ENCODE measurements at regions not wholly inside any gene's neighbourhood (a gene's known extent, or its start where the extent isn't known, plus 50 kb on each side); places are given as distances from the start of the nearest gene placed in this dataset.
"Not testable (repeated sequence)": the region's sequence is repeated elsewhere in the genome, so short reads cannot be mapped to it uniquely, and the experiment has no call there.

DNA sequence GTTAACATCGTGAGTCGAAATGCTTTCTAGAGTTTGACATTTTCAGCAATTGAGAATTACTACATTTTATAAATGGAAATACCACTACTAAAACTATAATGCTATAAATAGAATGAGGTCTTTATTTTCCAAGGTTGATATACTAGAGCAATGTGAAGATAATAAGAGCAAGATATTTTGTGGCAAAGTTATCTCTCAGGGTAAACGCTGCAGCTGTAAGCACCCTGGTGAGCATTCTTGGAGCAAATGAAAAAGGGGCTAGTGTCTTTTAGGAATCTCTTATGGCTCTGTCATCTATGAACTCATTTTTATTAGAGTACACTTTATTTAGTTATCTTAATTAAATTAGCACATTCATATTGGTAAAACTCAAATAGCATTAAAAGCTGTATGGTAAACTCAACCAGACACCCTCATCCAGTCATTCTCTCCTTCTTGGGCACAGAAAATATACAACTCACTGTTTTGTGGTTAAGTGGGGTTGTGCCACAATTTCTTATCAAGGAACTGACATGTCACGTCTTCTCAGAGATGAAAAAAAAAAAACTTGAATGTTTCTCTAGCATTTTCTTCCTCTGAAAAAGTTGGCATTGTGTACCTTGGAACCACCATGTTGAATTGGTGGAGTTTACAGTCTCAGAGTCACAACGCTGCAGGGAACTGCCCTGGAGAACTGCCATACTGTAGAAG lies 289.5 kb upstream of the PFKP start:
- DNase-seq: no peak

DNA sequence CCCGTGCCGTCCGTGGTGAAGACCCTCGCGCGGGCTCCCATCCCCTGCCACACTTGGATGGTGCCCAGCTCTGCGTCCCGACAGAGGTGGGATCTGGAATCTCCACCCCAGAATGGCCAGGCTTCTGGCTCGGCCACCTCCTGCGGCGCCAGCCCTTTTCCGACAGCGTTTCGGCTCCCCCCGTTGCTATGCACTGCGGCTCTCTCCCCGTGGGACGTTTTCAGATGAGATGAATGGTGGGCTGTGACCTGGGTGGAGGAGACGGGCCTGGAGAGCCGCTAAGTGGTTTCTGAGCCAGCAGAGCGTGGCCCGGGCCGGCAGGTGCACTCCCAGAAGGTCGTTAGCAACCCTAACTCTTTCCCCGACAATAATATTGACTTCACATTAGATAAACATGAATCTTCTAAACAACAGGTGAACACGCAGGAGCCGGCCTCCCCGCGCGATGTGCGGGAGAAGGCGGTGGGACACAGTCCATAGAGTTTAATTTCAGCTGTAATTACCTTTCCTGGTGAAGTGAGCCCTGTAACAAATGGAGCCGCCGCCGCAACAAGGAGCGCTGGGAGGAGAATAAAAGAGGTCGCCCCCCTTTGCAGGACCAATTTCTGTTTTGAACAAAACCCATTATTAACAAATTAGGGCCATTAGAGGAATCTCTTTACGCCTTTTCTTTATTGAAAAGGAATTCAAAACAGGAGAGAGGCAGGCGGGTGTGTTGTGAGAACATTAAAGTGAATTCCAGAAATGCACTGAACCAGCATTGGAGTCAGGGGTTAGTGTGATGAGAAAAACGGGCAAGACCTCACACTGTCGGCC lies 294.3 kb upstream of the PFKP start:
- DNase-seq: no peak

DNA sequence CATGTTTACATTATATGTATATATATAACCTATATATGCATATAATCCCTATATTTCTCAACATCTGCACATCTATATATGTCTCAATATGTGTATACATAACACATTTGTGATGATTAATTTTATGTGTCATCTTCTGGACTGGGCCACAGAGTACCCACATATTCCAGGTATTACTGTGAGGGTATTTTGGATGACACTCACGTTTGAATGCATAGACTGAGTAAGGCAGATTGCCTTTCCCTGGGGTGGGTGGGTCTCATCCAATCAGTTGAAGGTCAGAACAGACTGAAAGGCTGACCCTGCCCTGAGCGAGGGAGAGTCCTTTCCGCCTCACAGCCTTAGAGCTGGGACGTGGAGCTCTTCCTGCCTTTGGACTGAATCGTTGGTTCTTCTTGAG lies 295.2 kb upstream of the PFKP start:
- DNase-seq: no peak

DNA sequence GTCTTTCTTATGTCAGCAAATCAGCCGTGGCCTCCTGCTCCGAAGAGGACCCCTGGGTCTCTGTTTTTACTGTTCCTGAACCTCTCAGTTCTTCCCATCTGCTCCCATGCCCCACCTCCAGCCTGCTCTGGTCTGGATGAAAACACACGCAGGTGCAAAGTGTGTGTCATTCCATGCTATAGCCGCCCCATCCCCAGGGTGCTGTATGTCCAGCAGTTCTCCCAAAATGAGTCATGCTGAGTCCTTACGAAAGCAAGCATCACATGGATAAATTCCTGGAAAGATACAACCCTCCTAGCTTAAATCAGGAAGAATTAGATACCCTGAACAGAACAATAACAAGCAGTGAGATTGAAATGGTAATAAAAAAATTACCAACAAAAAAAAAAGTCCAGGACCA lies 300.1 kb upstream of the PFKP start:
- DNase-seq: not testable (repeated sequence)

DNA sequence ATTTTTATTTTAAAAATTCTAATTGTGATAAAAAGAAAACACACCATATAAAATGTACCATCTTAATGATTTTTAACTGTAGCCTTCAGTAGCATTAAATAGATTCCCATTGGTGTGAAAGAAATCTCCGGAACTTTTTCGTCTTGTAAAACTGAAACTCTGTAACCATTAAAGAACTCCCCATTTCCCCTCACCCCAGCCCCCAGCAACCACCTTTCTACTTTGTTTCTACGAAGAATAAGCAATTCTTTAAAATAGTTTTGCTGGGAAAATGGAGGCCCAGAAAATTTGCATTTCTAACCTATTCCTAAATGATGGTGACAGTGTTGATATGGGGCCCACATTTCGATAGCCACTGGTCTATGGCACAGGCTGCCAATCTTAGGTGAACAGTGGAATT lies 305.4 kb upstream of the PFKP start:
- DNase-seq: no peak

DNA sequence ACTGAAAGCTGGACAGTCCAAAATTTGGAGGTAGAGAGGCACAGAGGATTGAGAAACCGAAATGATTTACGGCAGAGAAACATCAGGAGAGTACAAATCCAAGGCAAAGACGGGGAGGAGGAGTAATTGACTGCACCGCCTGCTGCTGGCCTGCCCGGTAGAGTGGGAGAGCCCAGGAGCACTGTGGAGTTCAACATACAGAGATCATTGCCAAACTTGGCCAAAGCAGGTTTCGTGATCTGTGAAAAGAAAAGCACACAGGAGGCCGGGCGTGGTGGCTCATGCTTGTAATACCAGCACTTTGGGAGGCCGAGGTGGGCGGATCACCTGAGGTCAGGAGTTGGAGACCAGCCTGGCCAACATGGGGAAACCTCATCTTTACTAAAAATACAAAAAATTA lies 306.0 kb upstream of the PFKP start:
- no peak for DNase-seq

DNA sequence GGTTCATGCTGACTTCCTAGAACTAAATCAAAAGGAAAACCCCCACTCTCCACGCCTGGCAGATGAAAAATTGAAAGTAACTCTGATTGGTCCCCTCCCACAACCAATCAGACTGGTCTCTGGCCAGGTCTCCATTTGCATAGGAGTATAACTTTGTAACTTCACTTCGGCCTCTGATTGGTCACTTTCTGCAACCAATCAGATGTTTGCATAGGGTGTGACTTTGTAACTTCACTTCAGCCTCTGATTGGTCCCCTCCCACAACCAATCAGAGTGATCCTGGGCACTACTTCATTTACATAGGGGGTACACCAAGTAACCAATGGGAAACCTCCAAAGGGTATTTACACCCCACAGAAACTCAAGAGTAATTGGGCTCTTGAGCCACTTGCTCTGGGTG lies 306.6 kb upstream of the PFKP start:
- no peak for DNase-seq

DNA sequence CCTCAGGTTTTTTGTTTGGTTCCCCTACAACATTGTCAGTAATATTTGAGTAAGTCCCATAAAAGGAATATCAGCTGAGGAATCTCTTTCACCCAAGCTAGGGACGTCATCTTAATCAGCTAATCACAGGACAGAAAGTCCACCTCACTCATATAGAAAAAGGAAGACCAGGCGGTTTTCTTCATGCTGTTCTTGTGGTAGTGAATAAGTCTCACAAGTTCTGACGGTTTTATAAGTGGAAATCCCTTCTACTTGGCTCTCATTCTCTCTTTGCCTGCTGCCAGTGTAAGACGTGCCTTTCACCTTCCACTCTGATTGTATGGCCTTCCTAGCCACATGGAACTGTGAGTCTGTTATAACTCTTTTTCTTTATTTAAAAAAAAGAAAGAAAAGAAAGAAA lies 308.1 kb upstream of the PFKP start:
- DNase-seq: no peak

DNA sequence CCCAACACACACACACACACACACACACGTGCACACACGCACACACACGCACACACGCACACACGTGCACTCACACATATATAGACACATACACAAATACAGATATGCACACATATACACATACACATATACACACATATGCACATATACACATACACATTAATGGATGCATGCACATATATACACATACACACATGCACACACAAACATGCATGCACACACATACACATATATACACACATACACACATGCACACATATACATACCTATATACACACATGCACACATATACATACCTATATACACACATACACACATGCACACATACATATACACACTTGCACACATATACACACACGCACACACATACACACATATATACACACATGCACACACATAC lies 312.4 kb upstream of the PFKP start:
- no peak for DNase-seq

DNA sequence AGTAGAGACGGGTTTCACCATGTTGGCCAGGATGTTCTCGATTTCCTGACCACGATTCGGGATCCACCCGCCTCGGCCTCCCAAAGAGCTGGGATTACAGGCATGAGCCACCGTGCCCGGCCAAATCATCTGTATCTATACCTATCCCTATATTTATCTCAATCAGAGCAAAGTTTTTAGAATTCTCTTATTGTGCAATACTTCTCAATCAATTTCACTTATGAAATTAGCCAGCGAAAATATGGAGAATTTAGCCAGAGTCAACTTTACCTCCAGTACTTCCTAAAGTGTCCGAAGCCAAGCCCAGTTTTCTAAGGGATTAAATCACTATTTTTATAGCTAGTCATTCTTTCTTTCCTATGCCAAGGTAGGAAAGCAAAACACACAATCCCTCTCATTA lies 319.1 kb upstream of the PFKP start:
- no peak for DNase-seq

DNA sequence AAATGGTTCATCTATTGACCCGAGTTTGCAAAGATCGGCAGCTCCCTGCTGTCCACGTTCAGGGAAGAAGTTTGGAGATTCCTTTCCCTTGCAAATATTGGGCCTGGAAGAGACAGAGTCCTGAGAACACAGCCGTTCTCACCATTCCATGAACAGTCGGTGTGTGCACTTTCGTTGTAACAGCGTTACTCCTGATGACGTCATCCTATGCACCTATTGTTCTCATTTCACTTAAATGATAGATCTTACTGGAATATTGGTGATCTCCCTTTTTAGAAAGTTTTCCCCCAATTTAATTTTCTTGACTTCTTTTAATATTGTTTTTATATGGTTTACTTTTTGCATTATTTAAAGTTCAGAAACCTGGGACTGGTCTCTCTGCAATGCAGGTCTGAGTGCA lies 320.7 kb upstream of the PFKP start:
- DNase-seq: no peak

DNA sequence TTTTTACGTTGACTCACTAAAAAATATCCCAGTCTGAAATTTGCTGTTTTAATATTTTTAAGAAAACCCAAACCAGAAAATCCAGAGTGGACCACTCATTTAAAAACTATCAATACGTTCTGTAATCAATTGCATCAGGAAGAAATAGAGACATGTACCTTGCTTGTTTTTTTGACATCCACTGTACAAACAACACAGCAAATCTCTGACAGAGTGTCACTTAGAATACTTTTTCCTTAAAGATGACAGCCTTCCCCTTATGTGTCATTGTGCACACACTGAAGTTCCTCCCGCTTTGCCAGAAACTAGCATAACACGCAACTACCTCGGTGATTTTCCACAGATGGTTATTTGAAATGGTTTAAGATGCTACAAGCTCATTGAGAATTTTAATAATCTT lies 321.7 kb upstream of the PFKP start:
- no peak for DNase-seq

DNA sequence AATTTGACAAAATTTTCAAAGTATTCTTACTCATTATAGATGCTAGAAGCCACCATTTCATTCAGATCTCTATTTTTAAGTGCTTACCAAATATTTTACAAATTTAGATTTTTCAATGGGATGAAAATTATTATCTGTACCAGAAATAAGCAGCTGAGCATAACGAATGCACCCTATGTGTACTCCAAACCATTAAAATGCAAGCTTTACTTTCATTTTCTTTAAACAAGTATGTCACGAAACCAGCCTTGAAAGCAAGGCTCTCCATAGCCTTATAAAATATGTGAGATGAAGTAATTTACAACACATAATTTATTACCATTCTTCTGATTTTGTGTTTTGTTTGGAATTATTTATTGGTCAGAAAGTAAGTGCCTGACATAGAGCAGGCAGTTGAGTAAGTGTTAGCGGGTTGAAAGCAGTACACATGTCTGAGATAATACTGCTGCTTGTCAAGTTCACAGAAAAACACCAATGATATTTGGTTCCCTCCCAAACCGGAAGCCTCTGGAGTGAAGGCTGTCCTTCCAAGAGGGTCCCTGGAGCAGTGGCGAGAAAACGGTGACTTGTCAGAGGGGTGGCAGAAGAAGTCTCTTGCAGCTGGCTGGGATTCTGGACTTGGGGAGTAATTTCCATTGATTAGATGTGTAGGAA lies 322.7 kb upstream of the PFKP start:
- DNase-seq: no peak

DNA sequence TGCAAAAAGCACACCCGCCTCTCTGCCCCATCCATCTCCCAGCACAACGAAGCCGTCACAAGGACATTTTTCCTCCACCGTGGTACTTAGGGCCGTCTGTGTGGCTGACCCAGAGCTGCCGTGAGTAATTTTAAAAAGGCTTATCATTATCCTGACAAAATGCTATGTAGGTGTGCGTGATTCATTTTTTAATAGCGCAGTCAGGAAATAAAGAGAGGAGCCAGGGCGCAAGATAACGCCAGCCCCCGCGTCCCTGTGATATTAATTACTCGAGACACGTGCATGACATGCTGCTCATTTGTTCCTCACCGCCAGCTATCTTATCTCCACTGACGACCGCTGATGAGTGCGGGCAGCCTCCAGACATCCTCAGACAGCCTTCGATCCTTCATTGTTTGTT lies 332.7 kb upstream of the PFKP start:
- DNase-seq: no peak

DNA sequence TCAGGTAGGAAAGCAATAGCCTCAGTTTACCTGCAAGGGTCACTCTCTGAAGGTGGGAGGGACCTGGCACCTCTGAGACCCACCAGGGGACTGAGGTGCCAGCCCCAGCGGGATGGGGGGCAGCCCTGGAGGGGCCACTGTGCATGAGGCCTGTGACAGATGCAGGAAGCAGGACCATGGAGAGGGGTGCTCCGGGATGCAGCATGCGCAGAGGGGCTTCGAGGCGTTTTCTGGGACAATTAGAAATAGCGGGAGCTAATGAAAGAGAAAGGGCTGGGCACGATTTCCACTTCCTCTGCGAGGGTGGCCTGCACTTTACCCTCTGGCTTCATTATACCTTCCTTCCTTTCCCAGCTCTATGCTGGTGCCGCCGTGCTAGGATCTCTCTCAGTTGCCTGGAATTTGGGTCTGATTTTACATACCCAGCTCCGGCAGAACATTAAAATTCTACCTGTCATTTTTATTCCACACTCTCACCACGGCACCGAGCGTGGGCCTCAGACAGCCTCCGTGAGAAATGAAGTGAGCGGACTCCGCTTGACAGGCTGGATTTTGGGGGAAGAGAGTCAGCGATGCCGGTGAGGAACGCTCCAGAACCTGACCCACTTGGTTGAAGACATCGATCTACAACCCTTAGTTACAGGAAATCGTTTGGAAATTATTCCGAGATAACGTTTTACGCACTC lies 333.9 kb upstream of the PFKP start:
- no peak for DNase-seq

DNA sequence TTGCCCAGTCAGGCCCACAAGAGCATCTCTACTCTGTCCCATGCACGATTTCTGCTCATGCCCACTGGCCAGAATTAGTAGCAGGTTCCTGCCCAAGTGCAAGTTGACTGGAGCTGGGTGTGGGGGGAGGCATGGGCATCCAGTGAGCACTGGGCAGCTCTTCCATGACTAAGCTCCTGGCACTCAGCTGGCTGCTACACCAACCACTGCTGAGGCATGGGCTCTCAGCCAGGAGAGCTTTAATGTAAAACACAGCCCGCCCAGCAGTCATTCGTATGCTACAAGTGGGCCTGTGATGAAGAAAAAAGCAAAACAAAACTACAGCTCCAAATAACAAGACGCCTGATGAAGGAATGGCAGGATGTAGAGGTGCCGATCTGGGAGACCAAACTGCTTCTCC lies 335.4 kb upstream of the PFKP start:
- no peak for DNase-seq

DNA sequence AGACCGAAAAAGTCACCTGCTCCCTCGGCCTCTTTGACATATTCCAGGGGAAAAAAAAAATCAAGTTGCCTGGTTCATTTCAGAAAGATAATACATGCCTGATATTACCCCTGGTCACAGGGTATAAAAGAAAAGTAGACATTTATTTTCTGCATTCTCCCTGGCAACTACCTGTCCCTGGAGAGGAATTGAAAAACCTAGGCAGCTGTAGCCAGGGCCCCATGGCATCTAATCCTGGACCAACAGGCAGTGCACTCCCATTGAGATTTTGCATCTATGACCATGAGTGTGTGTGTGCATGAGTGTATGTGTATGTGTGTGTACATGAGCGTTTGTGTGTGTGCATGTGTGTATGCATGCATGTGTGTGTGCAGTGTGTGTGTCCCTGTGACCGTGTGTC lies 338.2 kb upstream of the PFKP start:
- DNase-seq: no peak

DNA sequence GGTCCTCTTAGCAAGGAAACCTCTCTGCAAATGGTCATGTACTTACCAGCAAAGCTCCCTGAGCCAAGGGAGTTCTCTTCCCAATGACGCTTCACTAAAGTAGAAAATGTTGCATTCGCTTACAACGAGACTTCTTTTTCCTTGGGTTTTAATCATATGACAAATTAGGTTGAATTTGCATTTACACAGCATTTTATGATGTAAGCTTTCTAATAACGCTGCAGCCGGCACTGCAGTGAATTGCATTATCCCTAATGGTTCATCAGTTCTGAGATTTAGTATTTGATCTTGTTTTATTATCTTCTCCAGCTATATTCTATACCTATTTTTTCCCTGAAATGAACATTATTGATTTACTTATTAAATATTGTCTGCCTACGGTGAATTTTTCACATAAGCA lies 339.3 kb upstream of the PFKP start:
- DNase-seq: no peak

DNA sequence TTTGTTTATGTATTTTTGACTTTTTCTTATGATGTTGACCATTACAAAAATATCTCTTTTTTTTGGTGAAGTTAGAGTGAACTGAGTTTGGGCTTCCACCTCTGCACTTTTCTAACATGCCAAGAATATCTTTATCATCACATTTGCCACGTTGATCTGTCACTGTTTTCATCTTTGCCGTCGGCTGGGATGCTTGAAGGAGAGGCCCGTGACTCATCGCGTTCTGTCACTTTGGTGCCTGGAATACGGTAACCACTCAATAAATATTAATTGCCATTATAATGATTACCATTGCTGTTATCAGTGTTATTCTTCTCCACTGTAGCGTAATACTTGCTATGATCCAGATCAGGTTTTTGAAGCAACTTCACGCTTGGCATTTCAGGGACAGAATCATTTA lies 350.8 kb upstream of the PFKP start:
- no peak for DNase-seq

DNA sequence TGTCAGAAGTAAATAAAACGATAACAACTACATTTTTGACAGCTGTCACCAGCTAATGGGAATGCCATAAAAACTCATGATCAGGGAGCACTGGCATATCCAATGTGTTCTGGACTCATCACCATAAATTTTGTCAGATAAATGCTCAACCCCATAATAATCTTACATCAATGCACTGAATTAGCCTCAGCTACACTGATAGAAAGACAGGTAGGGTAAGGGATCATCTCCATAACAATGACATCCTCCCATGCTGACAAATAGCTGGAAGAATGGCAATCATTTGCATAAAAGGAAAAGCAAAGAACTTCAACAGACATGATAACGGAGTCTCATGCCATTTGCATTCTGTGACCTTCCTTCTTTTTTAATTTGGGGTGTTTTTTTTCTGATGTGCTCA lies 352.8 kb upstream of the PFKP start:
- no peak for DNase-seq

DNA sequence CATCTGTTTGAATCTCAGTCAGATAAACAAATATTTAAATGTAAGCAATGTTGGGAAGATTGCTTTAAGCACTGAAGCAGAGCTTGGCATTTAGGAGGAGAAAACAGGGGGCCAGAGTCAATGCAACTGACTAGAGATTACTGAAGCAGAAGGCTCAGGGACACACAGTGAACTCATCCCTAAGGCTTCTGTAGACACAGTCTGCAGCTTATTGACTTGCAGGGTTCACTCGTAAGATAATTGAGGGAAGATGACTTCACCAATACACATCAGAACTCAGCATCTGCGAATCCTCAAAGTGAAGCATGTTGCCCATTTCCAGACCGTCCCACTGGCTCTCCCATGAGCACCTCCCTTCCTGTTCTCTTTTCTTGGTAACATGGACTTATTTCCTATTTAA lies 363.4 kb upstream of the PFKP start:
- no peak for DNase-seq

DNA sequence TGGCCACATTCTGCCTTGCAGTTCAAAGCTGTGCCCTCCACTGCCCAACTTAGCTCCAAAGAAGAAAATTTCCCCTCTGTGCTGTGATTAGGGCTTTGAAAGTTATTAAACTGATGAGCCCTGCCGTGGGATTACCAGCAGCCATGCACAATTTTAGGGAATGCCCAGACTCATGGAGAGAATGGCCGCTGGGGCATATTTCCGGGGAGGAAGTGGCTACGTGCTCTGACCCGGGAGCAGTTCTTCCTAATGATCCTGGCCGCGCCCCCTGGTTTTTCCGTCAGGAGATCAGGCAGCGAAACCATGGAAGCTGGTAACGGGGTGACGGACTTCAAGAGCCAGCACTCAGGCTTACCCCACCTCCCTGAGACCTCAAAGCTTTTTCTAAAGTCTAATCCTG lies 365.5 kb upstream of the PFKP start:
- DNase-seq: no peak

DNA sequence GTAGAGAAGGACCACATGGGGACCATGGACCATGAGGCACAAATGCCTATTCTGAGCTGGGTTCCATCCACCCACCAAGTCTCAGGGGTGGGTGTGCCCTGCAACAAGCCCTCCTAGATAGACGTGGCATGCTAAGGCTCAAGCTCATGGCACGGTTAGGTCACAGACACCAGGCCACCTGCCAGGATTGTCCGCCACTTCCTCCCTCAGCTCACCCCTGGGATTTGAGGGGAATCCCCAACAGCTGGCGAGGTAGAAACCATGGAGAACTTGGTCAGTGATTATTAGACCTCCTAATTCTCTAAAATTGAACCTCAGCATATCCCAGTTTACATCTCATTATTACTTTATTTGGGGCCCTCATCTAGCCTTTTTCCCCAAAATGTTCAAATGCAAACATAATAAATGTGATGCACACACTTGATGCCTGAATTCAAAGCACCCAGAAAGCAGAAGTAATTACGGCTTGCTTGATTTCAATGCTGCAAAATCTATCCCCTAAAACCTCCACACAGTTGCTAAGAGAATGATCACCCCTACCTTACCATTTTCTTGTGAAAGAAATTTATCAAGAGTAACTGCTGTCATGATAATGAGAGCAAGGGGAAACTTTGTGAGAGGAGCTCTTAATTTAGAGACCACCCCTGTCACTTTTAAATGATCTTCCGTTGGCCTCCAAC lies 366.6 kb upstream of the PFKP start:
- DNase-seq: no peak

Data from CD4-positive, alpha-beta T cell treated with Interleukin-10 for 1 hour (primary cell).